ENCODE measurements at regions not wholly inside any gene's neighbourhood (a gene's known extent, or its start where the extent isn't known, plus 50 kb on each side); places are given as distances from the start of the nearest gene placed in this dataset.

- Histone ChIP-seq H3K4me3 (no peak overlapping the region), H3K27ac (no peak overlapping the region), H3K4me1 (peaks cover 9% of the 10 kb centered on the region), H3K36me3 (no peaks in the 10 kb centered on the region), H3K27me3 (ENCODE audit: low read depth) (no peaks in the 10 kb centered on the region), H3K9me3 (no peaks in the 10 kb centered on the region)
- no peak for ATAC-seq
- DNase-seq: no peak
- intact Hi-C loops (cut with DNase I): no loop called here
- TF ChIP-seq CTCF (IDR thresholded peaks at IDR 0.05): no peak
Measured at GRCh38 chr5:125129151-125129806, 382.8 kb upstream of the ZNF608 start.

GRCh38 chr5:125130591-125130990 lies 384.2 kb upstream of the ZNF608 start:
- intact Hi-C loops (cut with DNase I): no loop called here
- TF ChIP-seq CTCF (IDR thresholded peaks at IDR 0.05): no peak

GRCh38 chr5:125134216-125135081 lies 388.0 kb upstream of the ZNF608 start:
- Histone ChIP-seq H3K27ac (no peak overlapping the region), H3K4me1 (no peaks in the 10 kb centered on the region), H3K4me3 (no peak overlapping the region), H3K36me3 (no peaks in the 10 kb centered on the region), H3K27me3 (ENCODE audit: low read depth) (no peaks in the 10 kb centered on the region), H3K9me3 (no peaks in the 10 kb centered on the region)
- no peak for DNase-seq
- ATAC-seq: no peak
- intact Hi-C loops (cut with DNase I): no loop called here
- no peak for TF ChIP-seq CTCF (IDR thresholded peaks at IDR 0.05)

More at GRCh38 chr5:125130591-125130990, 384.2 kb upstream of the ZNF608 start:
- Histone ChIP-seq H3K27me3 (ENCODE audit: low read depth) (no peaks in the 10 kb centered on the region), H3K36me3 (no peaks in the 10 kb centered on the region), H3K4me3 (no peak overlapping the region), H3K9me3 (no peaks in the 10 kb centered on the region), H3K27ac (no peak overlapping the region), H3K4me1 (no peaks in the 10 kb centered on the region)
- ATAC-seq (no peak), DNase-seq (no peak)

- intact Hi-C loops (cut with DNase I): no loop called here
- Histone ChIP-seq H3K27ac (no peak overlapping the region), H3K4me1 (no peaks in the 10 kb centered on the region), H3K9me3 (no peaks in the 10 kb centered on the region), H3K4me3 (no peak overlapping the region), H3K27me3 (ENCODE audit: low read depth) (no peaks in the 10 kb centered on the region), H3K36me3 (no peaks in the 10 kb centered on the region)
- DNase-seq: no peak
- no peak for TF ChIP-seq CTCF (IDR thresholded peaks at IDR 0.05)
- ATAC-seq: no peak
Measured at GRCh38 chr5:125137535-125137934, 391.1 kb upstream of the ZNF608 start.

GRCh38 chr5:125138266-125138665 lies 391.8 kb upstream of the ZNF608 start:
- TF ChIP-seq CTCF (IDR thresholded peaks at IDR 0.05): no peak
- no peak overlapping the region for H3K4me3 ChIP-seq
- DNase-seq (no peak), ATAC-seq (no peak)
- no peak overlapping the region for H3K27ac ChIP-seq
- intact Hi-C loops (cut with DNase I): no loop called here
- H3K36me3 ChIP-seq: no peaks in the 10 kb centered on the region
- H3K27me3 ChIP-seq (ENCODE audit: low read depth): no peaks in the 10 kb centered on the region
- no peaks in the 10 kb centered on the region for H3K9me3 ChIP-seq
- H3K4me1 ChIP-seq: no peaks in the 10 kb centered on the region
